ENCODE measurements at regions not wholly inside any gene's neighbourhood (a gene's known extent, or its start where the extent isn't known, plus 50 kb on each side); places are given as distances from the start of the nearest gene placed in this dataset.

GRCh38 chr2:7811073-7811472 lies 870.8 kb upstream of the ID2 start:
- DNase-seq, result no peak

GRCh38 chr2:7812231-7812995 lies 869.4 kb upstream of the ID2 start:
- no peak for DNase-seq

GRCh38 chr2:7813541-7814292 lies 868.1 kb upstream of the ID2 start:
- DNase-seq, result no peak

GRCh38 chr2:7815726-7816125 lies 866.1 kb upstream of the ID2 start:
- no peak for DNase-seq

- no peak for DNase-seq
These were observed 865.6 kb upstream of the ID2 start for GRCh38 chr2:7816233-7816632.

- no peak for DNase-seq
These were observed 864.9 kb upstream of the ID2 start for GRCh38 chr2:7816944-7817343.

- no peak for DNase-seq
These were observed 862.5 kb upstream of the ID2 start for GRCh38 chr2:7819316-7819715.

GRCh38 chr2:7819850-7820249 lies 862.0 kb upstream of the ID2 start:
- no peak for DNase-seq

- no peak for DNase-seq
These were observed 857.6 kb upstream of the ID2 start for GRCh38 chr2:7824211-7824610.

GRCh38 chr2:7825591-7826312 lies 856.1 kb upstream of the ID2 start:
- DNase-seq, result peak; percentile 22 to 38

- DNase-seq, result no peak
These were observed 855.2 kb upstream of the ID2 start for GRCh38 chr2:7826656-7827055.

GRCh38 chr2:7829241-7829640 lies 852.6 kb upstream of the ID2 start:
- no peak for DNase-seq

GRCh38 chr2:7830616-7831015 lies 851.2 kb upstream of the ID2 start:
- DNase-seq, result no peak

GRCh38 chr2:7835151-7835550 lies 846.7 kb upstream of the ID2 start:
- no peak for DNase-seq

- DNase-seq, result no peak
These were observed 845.9 kb upstream of the ID2 start for GRCh38 chr2:7835693-7836680.

- DNase-seq, result no peak
These were observed 844.6 kb upstream of the ID2 start for GRCh38 chr2:7837237-7837760.

GRCh38 chr2:7838669-7839068 lies 843.2 kb upstream of the ID2 start:
- DNase-seq, result no peak

- no peak for DNase-seq
These were observed 841.0 kb upstream of the ID2 start for GRCh38 chr2:7840651-7841380.

- DNase-seq, result no peak
These were observed 840.1 kb upstream of the ID2 start for GRCh38 chr2:7841751-7842150.

- no peak for DNase-seq
These were observed 837.4 kb upstream of the ID2 start for GRCh38 chr2:7844414-7844965.

All from right lung (tissue), 2 donors.